CD4-positive, alpha-beta T cell treated with Interleukin-4 for 1 hour (primary cell): ENCODE measurements at regions not wholly inside any gene's neighbourhood (a gene's known extent, or its start where the extent isn't known, plus 50 kb on each side); places are given as distances from the start of the nearest gene placed in this dataset.

ENCODE experiments used
- DNase-seq, 2 donors: peaks; one replicate each; pipeline ENCODE4 v3.0.0-alpha.2; 2020 to 2022

DNA sequence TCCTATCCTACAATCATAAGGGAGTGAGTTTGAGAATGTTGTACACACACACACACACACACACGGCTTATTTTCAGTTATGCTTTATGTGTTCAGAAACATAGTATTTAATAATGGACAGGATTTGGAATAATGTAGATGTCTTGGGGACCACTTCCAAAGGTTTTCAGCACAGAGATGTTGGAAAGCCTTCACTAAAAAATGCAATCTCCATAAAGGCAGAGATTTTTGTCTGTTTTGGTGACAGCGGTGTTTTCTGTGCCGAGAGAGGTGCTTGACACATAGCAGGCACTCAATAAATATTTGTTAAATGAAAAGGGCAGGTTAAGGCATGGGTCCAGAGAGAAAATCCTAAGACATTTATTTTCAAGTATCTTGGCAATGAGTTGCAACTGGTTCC is 428.2 kb upstream of the RGMA start:
- DNase-seq = no peak

DNA sequence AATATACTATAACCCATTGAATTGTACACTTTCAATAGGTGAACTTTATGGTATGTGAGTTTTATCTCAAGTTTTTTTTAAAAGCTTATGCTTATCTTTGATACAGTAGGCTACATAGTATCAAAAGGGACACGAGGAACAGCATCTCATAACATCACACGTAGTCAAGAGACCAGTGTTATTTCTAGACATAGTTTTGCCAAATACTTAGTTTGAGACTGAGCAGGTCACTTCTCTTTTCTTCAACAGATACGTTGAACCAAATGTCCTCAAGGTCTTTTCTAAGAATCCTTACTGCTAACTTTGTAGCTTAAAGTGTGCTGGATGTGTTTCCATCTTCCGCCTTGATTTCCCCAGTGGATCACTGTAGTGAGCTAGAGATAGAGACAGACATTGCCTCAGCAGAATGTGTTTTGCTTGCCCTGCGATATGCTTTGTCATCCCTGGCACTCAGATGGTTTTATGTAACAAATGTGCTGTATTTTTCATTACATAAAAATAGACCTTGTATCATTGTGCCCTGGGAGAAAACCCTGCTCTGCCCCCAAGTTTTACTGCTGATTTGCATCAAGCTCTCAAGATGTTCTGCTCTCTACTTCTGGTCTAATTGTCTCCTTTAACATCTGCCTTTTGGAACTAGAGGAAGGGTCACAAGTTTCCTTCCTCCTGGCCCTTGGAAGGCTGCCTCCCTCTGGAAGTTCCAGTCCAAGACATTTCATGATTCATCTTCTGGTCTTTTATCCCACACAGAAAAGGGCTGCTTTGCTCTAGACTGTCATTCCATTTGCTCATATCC is 426.4 kb upstream of the RGMA start:
- no peak for DNase-seq

DNA sequence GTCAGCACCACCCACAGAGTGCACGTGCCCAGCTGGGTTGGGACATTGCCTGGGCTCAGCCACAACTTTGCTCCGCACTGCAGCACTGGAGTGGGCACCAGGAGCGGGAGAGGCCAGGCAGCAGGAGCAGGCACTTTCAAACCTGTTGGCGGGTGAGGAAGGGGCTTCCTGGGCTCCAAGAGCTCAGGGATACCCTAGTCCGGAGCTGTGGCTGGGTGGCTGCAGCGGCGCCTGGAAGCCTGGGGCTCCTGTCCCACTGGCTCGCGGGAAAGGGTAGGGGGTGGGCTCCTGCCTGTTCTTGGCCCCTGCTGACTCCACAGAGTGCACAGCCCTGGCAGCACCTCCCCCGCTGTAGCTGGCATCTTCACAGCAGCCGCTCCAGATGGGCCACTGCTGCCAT is 417.6 kb upstream of the RGMA start:
- no peak for DNase-seq

DNA sequence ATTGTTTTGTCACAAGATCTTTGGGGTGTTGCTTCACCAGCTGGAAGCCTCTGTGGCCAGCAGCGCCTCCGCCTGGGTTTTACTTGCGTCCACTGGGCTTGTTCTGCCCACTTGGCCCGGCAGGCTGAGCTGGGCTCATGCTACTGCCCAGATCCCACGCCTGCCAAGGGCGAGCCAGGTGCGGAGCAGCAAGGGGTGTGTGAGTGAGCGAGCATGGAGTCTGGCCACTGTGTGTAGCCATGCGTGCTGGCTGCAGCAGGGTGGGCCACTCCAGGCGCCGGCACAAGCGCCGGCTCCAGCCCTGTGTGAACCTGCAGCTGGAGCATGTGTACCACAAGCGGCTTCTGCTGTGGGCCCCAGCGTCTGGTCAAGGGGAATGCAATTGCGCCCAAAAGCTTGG is 416.5 kb upstream of the RGMA start:
- no peak for DNase-seq

DNA sequence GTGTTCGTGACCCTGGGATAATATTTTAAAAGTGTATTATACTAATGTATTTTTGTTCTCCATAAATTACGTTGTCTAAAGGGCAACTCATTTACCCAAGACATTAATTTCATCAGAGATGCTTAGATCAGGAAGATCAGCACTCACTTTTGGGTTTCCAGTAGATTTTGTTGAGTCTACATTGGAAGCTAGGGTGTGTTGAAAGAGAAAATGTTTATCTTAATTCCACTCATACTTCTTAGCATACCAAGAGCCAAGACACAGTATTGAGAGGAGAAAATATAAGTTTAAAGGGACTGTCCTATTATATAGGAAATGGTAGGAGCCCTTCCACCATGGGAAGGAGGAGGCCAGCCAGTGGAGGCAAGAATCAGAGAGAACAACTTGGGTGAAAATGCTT is 412.9 kb upstream of the RGMA start:
- DNase-seq = no peak

DNA sequence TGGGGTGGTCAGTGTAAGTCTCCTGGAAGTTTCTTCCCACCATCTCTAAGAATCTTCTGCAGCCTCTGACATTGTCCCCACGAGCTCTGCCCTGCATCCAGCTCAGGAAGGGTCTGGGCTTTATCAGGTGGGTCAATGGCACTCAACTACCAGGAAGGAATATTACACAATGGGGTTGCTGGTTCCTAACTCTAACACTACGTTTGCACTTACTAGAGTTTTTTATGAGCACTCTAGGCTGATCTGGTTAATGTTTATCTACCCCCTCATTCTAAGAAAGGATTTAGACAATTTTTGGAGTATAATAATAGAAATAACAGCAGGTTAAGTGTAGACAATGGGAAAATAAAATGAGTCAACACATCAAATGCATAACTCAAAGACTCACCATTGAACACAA is 411.1 kb upstream of the RGMA start:
- DNase-seq = no peak

DNA sequence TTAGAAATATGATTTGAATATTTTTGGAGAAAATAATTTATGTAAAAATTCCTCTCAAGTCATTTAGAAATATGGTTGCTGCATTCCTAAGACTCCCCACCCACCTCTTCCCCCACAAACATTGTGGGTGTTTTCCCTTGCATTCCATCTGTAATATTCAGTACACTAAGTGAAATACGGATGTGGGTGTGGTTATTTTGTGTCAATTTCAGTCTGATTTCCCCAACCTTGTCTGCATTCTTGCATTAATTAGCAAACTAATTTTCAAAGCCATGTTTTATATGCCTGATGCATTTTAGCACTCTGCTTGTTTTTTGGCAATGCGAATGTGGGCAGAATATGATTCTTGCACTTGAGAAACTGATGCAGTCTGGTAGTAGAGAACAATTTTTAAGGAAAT is 408.3 kb upstream of the RGMA start:
- no peak for DNase-seq

DNA sequence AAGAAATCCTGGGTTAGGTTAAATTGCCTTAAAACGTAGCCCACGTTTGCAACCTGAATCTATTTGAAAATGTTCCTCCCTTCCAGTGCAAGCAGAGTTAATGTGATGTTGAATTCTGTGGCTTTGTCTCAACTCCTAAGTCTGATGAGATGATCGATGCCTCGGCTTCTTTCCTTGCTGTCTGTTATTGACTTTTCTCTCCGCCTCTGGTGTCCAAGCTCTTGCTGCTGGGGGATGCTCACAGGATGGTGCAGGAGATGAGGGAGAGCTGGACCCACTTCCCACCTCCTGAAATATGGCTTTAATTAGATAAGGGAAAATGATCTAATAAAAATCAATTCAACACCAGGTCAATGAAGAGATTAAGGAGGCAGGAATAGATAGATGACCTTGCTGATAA is 407.9 kb upstream of the RGMA start:
- DNase-seq = no peak

DNA sequence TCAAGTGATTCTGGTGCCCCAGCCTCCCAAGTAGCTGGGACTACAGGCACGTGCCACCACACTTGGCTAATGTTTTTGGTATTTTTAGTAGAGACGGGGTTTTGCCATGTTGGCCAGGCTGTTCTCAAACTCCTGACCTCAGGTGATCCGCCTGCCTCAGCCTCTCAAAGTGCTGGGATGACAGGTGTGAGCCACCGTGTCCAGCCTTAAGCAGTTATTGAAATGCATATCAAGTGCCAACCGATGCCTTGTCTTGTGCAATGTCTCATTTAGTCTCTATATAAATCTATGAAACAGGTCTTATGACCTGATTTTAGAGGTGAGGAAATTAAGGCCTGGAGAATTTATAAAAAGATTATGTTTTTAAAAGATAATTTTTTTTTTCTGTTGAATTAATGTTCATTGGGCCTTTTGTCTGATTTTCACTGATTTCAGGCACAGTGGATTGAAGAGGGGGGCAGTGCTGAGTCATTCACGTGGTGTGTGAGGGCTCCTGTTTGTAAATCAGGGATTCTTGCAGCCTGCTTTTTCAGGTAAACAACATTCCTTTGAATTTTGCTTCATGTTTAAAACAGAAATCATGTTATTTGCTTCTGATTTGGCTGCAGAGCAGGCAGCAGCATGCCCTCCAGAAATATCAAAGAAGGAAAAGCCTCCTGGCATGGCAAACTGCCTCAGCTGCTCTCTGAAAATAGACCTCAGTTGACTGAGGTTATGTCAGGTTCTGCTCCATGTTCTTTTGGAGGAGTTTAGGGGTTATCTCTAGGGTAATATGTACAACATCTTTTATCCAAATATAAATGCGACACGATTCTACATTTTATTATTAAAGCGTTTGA is 407.0 kb upstream of the RGMA start:
- DNase-seq = no peak

DNA sequence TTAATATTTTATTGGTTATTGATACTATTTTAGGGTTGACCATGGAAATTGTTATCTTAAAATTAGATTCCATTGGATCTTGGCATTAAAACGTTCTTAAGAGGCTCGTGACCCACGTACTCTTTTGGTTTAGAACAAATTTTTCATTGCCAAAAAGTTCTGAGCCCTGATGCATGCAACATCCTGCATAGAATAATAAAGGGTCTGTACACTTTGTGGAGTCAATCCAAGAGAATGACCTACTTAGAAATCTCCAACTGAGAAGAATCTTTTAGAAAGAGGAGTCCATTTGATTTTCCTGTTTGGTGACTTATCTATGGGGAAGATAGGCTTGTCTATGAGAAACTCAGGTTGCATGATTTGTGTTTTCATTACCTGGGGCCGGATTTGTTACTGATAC is 404.2 kb upstream of the RGMA start:
- no peak for DNase-seq

DNA sequence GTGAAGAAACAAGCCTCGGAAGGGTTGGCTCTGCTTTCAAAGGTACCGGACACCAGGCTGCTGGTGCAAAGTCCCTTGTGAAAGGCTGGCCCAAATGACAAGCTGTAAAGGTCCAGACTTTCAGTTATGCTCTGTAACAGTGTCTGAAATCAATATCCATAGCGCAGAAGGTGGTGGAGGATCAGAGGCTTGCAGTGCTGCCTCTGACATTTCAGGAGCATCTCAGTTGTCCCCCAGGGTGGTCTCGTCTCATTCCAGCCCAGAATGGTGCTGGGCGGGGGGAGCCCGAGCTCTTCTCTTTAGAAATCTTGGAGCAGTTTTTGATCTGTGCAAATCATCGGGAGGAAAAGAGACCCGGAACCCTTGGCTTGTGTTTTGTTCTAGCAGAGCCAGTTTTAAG is 402.3 kb upstream of the RGMA start:
- DNase-seq = no peak

DNA sequence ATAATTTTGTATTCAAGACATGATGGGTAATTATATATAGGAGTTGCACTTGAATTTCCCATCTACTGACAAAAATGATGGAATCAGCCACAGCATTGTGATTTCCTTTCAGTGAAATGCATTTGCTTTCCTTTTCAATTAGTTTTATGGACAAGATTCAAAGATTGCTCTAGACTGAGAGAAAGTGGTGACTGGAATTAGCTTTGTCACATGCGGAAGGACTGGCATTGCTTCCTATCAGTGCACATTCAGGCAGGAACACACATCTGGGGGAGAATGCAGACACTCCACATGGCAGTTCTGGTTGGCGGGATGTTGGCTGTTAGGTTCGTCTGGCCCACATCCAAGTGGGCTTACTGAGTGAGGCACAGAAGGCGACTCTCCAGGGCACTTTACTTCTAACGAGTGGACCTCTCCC is 399.3 kb upstream of the RGMA start:
- DNase-seq = no peak

DNA sequence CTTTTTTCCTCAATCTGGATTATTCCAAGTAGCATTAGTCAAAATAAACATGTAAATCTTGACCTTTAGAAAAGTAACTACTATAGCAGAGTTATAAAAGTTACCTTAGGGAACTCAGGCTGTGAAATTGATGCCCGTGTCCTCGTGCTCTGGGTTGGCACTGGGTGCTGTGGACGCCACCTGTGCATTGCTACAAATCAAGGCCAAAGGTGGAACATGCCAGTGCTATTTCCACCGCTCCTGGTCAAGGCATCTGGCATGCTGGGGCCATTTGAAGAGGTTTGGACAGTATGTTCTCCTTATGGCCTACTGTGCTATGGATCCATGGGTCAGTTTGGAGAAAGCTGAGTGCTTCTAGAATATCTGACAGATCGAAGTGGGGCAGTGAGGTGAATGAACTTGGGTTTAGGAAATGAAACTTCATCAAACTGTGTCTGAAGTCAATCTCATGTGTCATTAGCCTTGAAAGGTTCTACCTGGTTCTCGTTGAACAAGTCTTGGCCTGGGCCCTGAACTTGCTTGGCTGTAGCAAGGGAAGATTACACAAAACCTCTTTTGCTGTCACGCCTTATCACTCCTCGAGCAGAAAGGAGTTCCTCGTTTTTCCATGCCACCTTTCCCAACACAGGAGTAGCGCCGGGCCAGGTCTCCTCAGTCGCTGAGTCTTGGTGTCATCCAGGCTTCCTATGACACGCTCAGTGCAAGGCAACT is 397.6 kb upstream of the RGMA start:
- no peak for DNase-seq

DNA sequence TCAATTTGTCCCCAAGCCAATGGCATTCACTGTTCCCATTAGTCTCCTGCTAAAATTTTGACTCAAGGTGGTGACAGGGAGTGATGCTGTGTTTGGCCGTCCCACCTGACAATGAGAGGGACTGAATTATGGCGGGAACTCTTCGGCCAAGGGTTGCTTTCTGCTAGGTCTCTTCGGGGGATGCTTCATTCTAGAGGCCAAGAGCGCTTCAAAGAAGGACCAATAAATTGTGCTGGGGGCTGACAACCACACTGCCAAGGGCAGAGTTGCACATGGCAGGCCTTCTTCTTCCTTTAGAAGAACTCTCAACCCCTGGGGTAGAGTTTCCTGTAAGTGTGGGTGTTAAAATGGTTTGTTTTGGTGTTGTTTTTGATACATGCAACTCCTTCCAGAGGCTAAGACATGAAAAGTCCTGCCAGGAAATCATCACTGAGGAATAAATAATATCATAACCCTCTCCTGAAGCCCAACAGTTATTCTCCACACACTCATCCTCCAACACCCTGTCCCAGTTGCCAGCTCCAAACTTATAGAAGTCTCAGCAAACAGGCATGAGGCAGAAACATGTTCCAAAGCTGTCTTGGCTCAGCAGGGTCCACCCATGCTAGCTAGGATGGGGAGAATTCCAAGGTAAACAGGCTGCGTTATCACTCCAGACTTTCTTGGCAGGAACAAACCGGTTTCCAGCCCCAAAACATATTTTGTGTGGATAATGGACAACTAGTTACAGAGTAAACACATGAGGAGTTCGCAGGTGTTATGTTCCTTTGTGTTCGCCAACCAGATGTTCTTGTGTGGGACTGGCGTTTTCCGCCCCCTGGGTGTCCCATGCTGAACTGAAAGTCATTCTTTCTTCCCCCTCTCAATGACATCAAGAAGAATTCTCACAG is 396.7 kb upstream of the RGMA start:
- no peak for DNase-seq

DNA sequence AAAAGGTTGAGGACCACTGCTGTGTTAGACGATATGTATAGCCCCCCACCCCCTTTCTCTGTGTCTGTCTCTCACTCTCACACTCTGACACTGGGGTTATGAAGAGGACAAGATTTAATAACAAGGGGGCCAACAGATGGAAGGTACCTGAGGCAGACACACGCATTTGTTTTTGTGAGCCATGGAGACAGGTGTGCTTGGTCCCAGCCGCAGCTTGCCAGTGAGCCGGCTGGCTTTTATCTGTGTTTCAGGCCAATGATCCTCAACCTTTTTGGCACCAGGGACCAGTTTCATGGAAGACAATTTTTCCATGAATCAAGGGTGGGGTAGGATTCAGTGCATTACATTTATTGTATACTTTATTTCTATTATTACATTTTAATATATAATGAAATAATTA is 394.9 kb upstream of the RGMA start:
- DNase-seq = no peak

DNA sequence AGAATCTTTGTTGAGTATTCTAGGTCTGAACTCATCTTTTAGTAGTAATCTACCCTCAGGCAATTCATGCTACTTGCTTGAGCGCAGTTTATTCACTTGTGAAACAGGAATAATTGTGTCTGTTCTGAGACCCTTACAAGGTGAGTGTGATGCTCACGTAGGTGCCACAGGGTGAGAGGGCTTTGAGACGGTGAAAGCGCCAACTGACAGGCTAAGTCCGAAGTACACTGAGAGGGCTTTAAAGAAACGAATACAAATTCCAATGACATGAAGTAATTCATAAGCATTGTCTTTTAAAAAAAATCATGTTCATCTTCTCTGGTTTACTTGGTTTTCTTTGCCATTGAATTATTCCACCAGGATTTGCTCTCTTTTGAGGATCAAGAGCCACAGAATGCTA is 393.7 kb upstream of the RGMA start:
- no peak for DNase-seq

DNA sequence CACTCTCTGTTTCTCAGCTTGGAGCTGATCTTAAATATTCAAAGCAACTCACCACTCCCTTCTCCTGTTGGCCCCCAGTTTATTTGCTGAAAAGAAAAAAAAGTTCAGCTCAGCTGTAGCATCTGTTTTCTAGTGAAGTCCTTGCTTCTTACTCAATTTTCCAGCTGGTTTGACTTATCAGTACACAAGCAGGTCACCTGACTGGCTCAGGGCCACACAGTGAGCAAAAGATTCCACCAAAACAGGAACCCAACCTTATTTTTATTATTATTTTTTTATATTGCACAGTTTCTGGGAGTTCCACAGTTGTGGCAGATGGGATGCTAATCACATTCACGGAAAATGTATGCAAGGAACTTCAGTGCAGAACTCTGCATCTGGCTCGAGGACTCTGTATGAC is 390.7 kb upstream of the RGMA start:
- no peak for DNase-seq

DNA sequence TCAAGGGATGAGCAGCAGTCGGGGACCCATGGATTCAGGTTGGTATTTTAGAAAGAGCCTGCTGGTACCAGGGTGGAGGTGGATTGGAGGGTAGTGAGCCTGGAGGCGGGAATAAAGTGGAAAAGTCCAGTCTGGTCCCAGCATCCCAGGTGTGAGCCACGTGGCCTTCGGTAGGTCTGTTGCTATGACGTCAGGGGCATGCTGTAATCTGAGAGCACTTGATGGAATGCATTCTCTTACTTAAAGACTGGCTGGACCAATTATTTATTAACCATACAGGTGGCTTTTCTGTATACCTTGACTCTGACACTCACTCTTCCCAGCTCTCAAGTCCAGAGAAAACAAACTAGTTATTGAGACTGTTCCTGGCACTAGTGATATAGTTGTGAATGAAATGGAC is 389.9 kb upstream of the RGMA start:
- no peak for DNase-seq

DNA sequence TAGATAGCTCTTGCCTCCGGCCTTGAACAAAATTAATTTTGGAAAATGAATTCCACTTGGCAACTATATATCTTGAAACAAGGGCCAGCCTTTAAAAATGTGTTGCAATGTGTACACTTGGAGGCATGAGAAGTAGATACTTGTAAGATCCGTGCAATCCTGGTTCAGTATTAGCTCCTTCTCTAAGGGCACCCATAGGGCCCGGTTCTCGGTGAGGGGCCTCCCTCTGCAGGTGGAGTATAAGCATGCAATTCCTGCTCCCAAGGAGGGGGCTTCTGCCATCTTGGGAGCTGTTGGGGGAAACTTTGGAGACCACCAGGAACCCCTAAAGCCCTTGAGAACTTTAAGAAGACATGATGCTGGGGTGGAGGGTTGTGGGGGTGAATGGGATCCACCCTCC is 388.7 kb upstream of the RGMA start:
- DNase-seq = no peak

DNA sequence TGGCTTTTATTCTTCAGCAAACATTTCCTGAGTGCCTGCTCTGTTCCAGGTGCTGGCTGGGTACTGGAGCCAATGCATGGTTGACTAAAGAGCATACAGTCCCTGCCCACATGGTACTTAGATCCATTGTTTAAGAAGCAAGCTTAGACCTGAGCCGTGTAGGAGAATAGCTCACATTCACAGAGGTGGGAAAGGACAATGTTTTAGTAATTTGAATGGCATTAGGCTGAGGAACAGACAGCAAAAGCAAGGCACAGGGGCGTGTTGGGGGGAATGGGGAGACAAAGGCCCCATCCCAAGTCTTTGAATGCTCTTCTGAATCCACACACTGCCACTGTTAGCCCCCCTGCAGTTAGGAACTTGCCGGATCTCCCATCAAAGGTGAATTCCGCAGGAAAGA is 388.2 kb upstream of the RGMA start:
- no peak for DNase-seq

DNA sequence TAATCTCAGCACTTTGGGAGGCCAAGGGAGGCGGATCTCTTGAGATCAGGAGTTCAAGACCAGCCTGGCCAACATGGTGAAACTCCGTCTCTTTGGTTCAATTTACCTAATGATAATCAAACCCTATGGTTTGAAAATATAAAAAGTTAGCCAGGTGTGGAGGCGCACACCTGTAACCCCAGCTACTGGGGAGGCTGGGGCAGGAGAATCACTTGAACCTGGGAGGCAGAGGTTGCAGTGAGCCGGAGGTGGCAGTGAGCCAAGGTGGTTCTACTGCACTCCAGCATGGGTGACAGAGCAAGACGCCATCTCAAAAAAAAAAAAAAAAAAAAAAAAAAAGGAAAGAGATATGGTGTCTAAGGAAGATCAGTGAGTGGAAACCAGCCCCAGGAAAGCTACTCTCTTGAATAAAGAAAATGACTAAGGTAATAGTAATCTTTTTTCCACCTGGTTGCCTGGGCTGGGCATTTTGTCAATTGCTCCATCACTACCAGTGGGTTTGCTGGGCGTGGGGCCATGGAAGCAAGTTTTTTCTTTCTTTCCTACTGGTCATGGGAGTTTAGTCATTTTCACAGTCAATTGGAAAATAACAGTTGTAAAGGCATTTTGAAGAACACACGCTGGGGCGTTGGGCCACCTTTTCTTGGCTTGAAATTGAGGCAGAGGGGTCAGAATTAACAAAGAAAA is 387.6 kb upstream of the RGMA start:
- no peak for DNase-seq

DNA sequence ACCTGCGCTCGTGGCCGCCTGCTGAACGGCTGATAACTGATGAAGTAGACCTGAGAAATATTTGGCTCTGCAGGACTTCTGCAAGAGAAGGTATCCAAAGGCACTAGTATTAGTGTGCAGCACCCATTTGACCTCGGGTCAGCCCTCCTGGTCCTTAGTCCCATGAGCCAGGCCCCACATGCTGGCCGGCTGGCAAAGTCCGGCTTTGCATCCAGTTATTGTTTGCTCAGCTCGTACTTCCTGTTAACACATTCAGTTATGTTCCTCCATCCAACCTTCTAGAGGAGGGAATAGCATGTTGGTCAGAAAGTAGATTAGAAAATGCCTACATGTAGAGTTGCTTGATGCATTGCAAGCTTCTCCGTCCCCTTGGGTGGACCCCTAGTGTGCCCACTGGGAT is 385.7 kb upstream of the RGMA start:
- DNase-seq = no peak
